Neural cell (in vitro differentiated cells): ENCODE measurements at regions not wholly inside any gene's neighbourhood (a gene's known extent, or its start where the extent isn't known, plus 50 kb on each side); places are given as distances from the start of the nearest gene placed in this dataset.

ENCODE experiments used
- H2AFZ ChIP-seq: fragments of 200-600, 300-800 bp; sonication (generic), shearing (Covaris generic); 2 replicates; pipeline ENCODE4 v1.6.0; 2014; ENCODE audit warnings: low read depth, mild to moderate bottlenecking, antibody characterized with exemption, low read length, moderate library complexity
- H3F3A ChIP-seq: fragments of 200-600 bp; shearing (Covaris generic); 2 replicates; pipeline ENCODE4 v1.6.1; 2016; ENCODE audit warnings: mild to moderate bottlenecking, moderate library complexity, mixed read lengths, antibody characterized with exemption, low read length; ENCODE audit not compliant: insufficient read depth, poor library complexity, severe bottlenecking
- H3K27ac ChIP-seq: fragments of 200-600, 300-800 bp; sonication (generic), shearing (Covaris generic); 2 replicates; pipeline ENCODE4 v1.5.1; 2014; ENCODE audit warnings: mild to moderate bottlenecking, low read length, moderate library complexity
- H3K27me3 ChIP-seq: fragments of 300-800, 200-600 bp; sonication (generic), shearing (Covaris generic); 2 replicates; pipeline ENCODE4 v1.6.0; 2014; ENCODE audit warnings: mild to moderate bottlenecking, low read depth, low read length, moderate library complexity; ENCODE audit not compliant: insufficient read depth
- H3K36me3 ChIP-seq: fragments of 300-800, 200-600 bp; sonication (generic), shearing (Covaris generic); 2 replicates; pipeline ENCODE4 v1.5.1; 2014; ENCODE audit warnings: mild to moderate bottlenecking, antibody characterized with exemption, low read length, moderate library complexity; ENCODE audit not compliant: insufficient read depth
- H3K4me2 ChIP-seq: fragments of 300-800, 200-600 bp; sonication (generic), shearing (Covaris generic); 2 replicates; pipeline ENCODE4 v1.6.0; 2014; ENCODE audit warnings: mild to moderate bottlenecking, low read length
- H3K4me3 ChIP-seq: fragments of 300-800, 200-600 bp; sonication (generic), shearing (Covaris generic); 2 replicates; pipeline ENCODE4 v1.5.1; 2014; ENCODE audit warnings: mild to moderate bottlenecking, low read length, moderate library complexity
- H3K79me2 ChIP-seq: fragments of 200-600 bp; shearing (Covaris generic); replicated peaks from 2 replicates; pipeline ENCODE4 v1.6.0; 2014; ENCODE audit warnings: mild to moderate bottlenecking, low read length, moderate library complexity; ENCODE audit not compliant: insufficient read depth
- H3K9ac ChIP-seq: fragments of 300-800, 200-600 bp; sonication (generic), shearing (Covaris generic); 2 replicates; pipeline ENCODE4 v1.6.1; 2016; ENCODE audit warnings: mild to moderate bottlenecking, low read length, mixed read lengths
- H3K9me2 ChIP-seq: fragments of 200-600 bp; shearing (Covaris generic); 2 replicates; pipeline ENCODE4 v1.6.1; 2016; ENCODE audit warnings: mild to moderate bottlenecking, low read length, mixed read lengths; ENCODE audit not compliant: insufficient read depth
- H3K9me3 ChIP-seq: fragments of 200-600, 300-800 bp; sonication (generic), shearing (Covaris generic); 2 replicates; pipeline ENCODE4 v1.6.1; 2016; ENCODE audit warnings: mild to moderate bottlenecking, mixed run types, low read length, moderate library complexity, mixed read lengths
- H4K20me1 ChIP-seq: fragments of 200-600 bp; shearing (Covaris generic); 2 replicates; pipeline ENCODE4 v1.6.1; 2016; ENCODE audit warnings: mild to moderate bottlenecking, mixed run types; ENCODE audit not compliant: insufficient read depth
- EP300 ChIP-seq: fragments of 450-650 bp; conservative IDR thresholded peaks from 2 replicates; pipeline ENCODE4 v1.6.1; 2014; ENCODE audit warnings: antibody characterized with exemption, mild to moderate bottlenecking, moderate library complexity; ENCODE audit not compliant: poor library complexity, severe bottlenecking
- EZH2 ChIP-seq: fragments of 200-600, 300-800 bp; shearing (Covaris generic), sonication (generic); IDR thresholded peaks from 2 replicates; pipeline ENCODE4 v1.6.1; 2014; ENCODE audit warnings: antibody characterized with exemption, low read length, borderline replicate concordance, mild to moderate bottlenecking; ENCODE audit not compliant: insufficient read depth, poor library complexity, severe bottlenecking
- MXI1 ChIP-seq: fragments of 450-650 bp; conservative IDR thresholded peaks from 2 replicates; pipeline ENCODE4 v1.6.1; 2014; ENCODE audit warnings: antibody characterized with exemption, mild to moderate bottlenecking; ENCODE audit not compliant: poor library complexity, severe bottlenecking
- POLR2AphosphoS5 ChIP-seq: IDR thresholded peaks from 2 replicates; pipeline ENCODE4 v1.6.1; 2012
- RAD21 ChIP-seq: fragments of 450-650 bp; conservative IDR thresholded peaks from 2 replicates; pipeline ENCODE4 v1.6.1; 2014; ENCODE audit warnings: antibody characterized with exemption, mild to moderate bottlenecking, moderate library complexity
- REST ChIP-seq: IDR thresholded peaks from 2 replicates; pipeline ENCODE4 v1.6.1; 2012; ENCODE audit warnings: borderline replicate concordance
- SMC3 ChIP-seq: fragments of 450-650 bp; conservative IDR thresholded peaks from 2 replicates; pipeline ENCODE4 v1.6.1; 2014; ENCODE audit warnings: antibody characterized with exemption, mild to moderate bottlenecking, moderate library complexity; ENCODE audit not compliant: poor library complexity
- TAF1 ChIP-seq: IDR thresholded peaks from 2 replicates; pipeline ENCODE4 v1.6.1; 2012; ENCODE audit warnings: low read depth
- TF ChIP-seq, protein P1 (sequence below): fragments of 450-650 bp; IDR thresholded peaks from 2 replicates; pipeline ENCODE4 v1.5.1; 2014; ENCODE audit warnings: antibody characterized with exemption, mild to moderate bottlenecking, moderate library complexity; ENCODE audit not compliant: poor library complexity, severe bottlenecking

DNA sequence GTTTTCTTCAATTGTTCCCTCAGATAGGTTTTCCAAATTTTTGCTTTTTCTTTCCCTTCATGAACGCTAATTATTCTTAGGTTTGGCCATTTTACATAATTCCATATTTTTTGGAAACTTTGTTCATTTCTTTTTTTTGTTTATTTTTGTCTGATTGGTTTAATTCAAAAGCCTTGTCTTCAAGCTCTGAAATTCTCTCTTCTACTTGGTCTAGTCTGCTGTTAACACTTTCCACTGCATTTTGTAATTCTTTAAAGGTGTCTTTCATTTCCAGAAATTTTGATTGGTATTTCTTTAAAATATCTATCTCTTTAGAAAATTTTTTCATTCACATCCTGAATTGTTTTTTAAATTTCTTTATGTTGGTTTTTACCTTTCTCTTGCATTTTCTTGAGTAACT, 63.9 kb upstream of the VLDLR start:
- Histone ChIP-seq H3K27me3 (no peaks in the 10 kb centered on the region), H3K9me2 (no peaks in the 10 kb centered on the region), H3K4me2 (no peak overlapping the region), H3F3A (no peaks in the 10 kb centered on the region), H3K79me2 (no peaks in the 10 kb centered on the region), H3K9me3 (no peaks in the 10 kb centered on the region), H3K4me3 (no peak overlapping the region), H2AFZ (no peak overlapping the region), H3K27ac (no peak overlapping the region), H4K20me1 (no peaks in the 10 kb centered on the region), H3K36me3 (no peaks in the 10 kb centered on the region), H3K9ac (no peak overlapping the region)
- no peak for TF ChIP-seq POLR2AphosphoS5
- TF ChIP-seq SMC3, result no peak
- TF ChIP-seq EP300, result no peak
- TF ChIP-seq EZH2, result no peak
- TF ChIP-seq RAD21, result no peak
- TF ChIP-seq, protein P1, sequence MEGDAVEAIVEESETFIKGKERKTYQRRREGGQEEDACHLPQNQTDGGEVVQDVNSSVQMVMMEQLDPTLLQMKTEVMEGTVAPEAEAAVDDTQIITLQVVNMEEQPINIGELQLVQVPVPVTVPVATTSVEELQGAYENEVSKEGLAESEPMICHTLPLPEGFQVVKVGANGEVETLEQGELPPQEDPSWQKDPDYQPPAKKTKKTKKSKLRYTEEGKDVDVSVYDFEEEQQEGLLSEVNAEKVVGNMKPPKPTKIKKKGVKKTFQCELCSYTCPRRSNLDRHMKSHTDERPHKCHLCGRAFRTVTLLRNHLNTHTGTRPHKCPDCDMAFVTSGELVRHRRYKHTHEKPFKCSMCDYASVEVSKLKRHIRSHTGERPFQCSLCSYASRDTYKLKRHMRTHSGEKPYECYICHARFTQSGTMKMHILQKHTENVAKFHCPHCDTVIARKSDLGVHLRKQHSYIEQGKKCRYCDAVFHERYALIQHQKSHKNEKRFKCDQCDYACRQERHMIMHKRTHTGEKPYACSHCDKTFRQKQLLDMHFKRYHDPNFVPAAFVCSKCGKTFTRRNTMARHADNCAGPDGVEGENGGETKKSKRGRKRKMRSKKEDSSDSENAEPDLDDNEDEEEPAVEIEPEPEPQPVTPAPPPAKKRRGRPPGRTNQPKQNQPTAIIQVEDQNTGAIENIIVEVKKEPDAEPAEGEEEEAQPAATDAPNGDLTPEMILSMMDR, result no peak

GRCh38 chr9:2559192-2560152, 62.1 kb upstream of the VLDLR start:
- H3K36me3 ChIP-seq, result no peaks in the 10 kb centered on the region
- no peak for TF ChIP-seq EZH2
- no peak for TF ChIP-seq REST
- TF ChIP-seq MXI1, result no peak
- no peak for TF ChIP-seq TAF1
- TF ChIP-seq, protein P1, result no peak
- no peak overlapping the region for H3K4me2 ChIP-seq
- no peaks in the 10 kb centered on the region for H3K27me3 ChIP-seq
- no peaks in the 10 kb centered on the region for H3F3A ChIP-seq
- no peaks in the 10 kb centered on the region for H4K20me1 ChIP-seq
- no peaks in the 10 kb centered on the region for H3K79me2 ChIP-seq
- H3K9me2 ChIP-seq, result no peaks in the 10 kb centered on the region
- no peak overlapping the region for H3K27ac ChIP-seq
- H3K9me3 ChIP-seq, result no peaks in the 10 kb centered on the region
- no peak overlapping the region for H3K4me3 ChIP-seq
- no peak overlapping the region for H3K9ac ChIP-seq
- H2AFZ ChIP-seq, result no peak overlapping the region
